Astrocyte of the cerebellum (primary cell): ENCODE measurements at regions not wholly inside any gene's neighbourhood (a gene's known extent, or its start where the extent isn't known, plus 50 kb on each side); places are given as distances from the start of the nearest gene placed in this dataset.

ENCODE experiments used
- DNase-seq: peaks from one replicate; pipeline ENCODE4 v3.0.0-alpha.2; 2011; ENCODE audit warnings: low read depth
- H3K4me3 ChIP-seq: 2 replicates; pipeline ENCODE4 v1.5.1; 2011; ENCODE audit warnings: mild to moderate bottlenecking, low read depth, low read length, moderate library complexity
- CTCF ChIP-seq: IDR thresholded peaks from 2 replicates; pipeline ENCODE4 v1.5.1; 2012; ENCODE audit warnings: low read length, low read depth, moderate library complexity, mild to moderate bottlenecking; ENCODE audit errors: missing control alignments
- in situ Hi-C: cut with HindIII; loops from 2 replicates; pipeline ENCODE4 v1.10.0; 2017; ENCODE audit warnings: low sequenced_read_pairs

GRCh38 chr4:32135642-32136041, 1415.5 kb downstream of the PCDH7 start:
- DNase-seq = no peak
- no peak for TF ChIP-seq CTCF
- no peak overlapping the region for H3K4me3 ChIP-seq
- in situ Hi-C loops = no loop called here

- no peak for TF ChIP-seq CTCF
- no peak for DNase-seq
- in situ Hi-C loops = no loop called here
- H3K4me3 ChIP-seq = no peak overlapping the region
These were observed 1416.1 kb downstream of the PCDH7 start for GRCh38 chr4:32136081-32136787.

GRCh38 chr4:32140636-32141035, 1420.5 kb downstream of the PCDH7 start:
- in situ Hi-C loops = no loop called here
- no peak for TF ChIP-seq CTCF
- peak; percentile 97 for DNase-seq
- no peak overlapping the region for H3K4me3 ChIP-seq

GRCh38 chr4:32142075-32142474, 1421.9 kb downstream of the PCDH7 start:
- TF ChIP-seq CTCF = no peak
- no peak overlapping the region for H3K4me3 ChIP-seq
- DNase-seq = no peak
- in situ Hi-C loops = no loop called here

GRCh38 chr4:32145987-32146386, 1425.8 kb downstream of the PCDH7 start:
- no peak for TF ChIP-seq CTCF
- no peak for DNase-seq
- no peak overlapping the region for H3K4me3 ChIP-seq
- in situ Hi-C loops = no loop called here

GRCh38 chr4:32147446-32148085, 1427.4 kb downstream of the PCDH7 start:
- DNase-seq = no peak
- H3K4me3 ChIP-seq = no peak overlapping the region
- TF ChIP-seq CTCF = no peak
- in situ Hi-C loops = no loop called here
